Stimulated activated CD4-positive, alpha-beta T cell treated with anti-CD3 and anti-CD28 coated beads, Interleukin-15, amount 100 ng/mL, for 24 hours (primary cell): ENCODE measurements at regions not wholly inside any gene's neighbourhood (a gene's known extent, or its start where the extent isn't known, plus 50 kb on each side); places are given as distances from the start of the nearest gene placed in this dataset.

Experiments
- DNase-seq: peaks from one replicate; pipeline ENCODE4 v3.0.0-alpha.2; 2020

DNA sequence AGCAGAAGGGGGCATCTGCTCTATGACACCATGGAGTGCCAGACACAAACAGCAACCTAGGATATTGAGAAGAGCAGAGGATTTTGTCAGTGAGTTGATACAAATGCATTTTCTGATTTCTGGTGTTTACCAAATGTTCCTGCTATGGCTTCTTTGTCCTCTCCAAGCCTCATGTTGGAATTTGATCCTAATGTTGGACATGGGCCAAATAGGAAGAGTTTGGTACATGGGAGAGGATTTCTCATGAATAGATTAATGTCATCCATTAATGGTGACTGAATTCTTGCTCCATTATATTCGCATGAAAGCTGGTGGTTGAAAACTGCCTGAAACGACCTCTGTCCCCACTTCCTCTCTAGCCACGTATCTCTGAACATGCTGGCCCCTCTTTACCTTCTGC lies 1002.2 kb upstream of the FLRT2 start:
- DNase-seq, result no peak

DNA sequence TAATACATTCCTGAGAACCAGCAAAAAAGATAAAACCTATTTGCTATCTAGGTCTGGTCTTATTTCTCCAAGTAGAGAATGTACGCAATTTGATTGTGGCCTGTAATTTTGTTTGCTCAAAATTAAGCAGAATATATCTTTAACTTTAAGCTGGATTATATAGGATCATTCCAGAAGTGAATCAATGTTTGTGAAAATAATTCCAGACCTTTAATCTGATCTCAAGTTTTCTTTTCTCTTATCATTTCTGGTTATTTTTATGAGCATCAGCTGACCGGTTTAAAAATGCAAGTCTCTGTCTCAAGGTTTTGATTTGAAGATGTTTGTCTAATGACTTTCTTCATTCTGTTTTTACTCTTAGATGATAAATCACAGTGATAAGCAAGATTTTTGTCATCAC lies 997.9 kb upstream of the FLRT2 start:
- no peak for DNase-seq

DNA sequence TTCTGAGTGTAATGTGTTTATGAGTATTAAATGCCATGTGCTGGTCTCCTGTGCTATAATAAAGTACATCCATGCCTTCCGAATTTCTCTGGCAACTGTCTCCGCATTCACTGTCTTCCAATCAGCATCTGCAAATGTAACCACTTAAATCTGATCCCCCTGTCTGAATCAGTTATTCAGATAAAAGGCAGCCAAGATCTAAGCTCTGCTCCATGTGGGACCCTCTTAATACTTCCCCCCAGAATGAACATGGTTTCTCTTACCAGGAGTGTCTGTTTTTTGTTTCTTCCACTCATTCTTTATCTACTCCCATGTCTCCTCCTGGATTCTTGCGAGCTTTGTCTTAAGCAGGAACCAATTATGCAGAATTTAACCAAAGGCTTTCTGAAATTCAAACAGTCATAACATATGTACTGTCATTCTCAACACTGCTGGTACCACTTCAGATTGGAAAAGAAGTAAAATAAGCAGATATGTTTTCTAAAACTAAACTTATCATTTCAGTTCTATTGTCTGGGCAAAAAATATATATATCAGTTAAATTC lies 996.7 kb upstream of the FLRT2 start:
- no peak for DNase-seq

GRCh38 chr14:84533791-84534190 lies 996.2 kb upstream of the FLRT2 start:
- DNase-seq, result no peak

- DNase-seq, result no peak
Measured at GRCh38 chr14:84535484-84535883, 994.5 kb upstream of the FLRT2 start.

- no peak for DNase-seq
Measured at GRCh38 chr14:84535976-84536375, 994.0 kb upstream of the FLRT2 start.

GRCh38 chr14:84541018-84541417 lies 988.9 kb upstream of the FLRT2 start:
- no peak for DNase-seq

- DNase-seq, result no peak
Measured at GRCh38 chr14:84543859-84544258, 986.1 kb upstream of the FLRT2 start.

DNA sequence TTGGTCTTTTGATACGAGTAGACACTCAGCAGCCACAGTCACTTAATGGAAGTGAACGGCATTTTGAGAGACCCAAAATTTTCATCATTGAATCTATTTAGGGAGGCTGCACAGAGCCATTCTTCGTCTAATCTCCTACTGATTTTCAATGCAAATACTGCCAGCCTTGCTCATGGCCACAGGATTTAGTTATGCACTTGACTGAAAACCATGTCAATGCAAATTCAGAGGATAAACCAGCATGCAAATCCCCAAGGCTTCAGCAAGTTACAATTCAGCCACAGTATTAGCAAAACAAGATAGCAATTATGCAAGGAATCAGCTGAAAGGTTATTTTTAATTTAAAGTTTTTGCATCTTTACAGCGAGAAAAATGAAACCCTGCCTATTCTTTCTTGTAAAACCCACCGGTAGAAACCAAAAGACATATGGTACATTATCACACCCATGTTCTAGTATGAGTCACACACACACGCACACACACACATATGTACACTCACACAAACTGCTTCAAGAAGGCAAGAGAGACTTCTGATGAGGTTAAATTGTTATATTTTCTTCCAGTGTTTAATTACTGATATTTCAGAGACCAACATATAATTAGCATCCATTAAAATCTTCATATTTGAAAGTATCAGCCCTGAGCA lies 985.3 kb upstream of the FLRT2 start:
- no peak for DNase-seq

DNA sequence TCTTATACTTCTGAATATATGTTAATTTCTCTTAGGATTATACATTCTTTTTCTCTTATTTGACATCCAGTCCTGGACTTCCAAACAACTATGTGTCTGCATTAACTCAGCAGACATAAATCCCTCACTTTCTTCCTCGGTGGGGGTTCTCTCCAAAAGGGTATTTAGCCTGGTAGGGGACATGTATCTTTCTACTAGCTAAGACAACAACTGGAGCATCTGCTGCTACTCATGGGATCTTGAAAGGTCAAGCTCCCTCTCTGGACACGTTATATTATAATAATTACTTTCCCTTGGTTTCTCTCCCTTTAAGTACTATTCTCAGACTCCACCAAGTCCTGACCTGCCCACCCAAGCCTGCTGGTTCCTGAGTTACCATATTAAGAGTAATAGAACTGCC lies 983.7 kb upstream of the FLRT2 start:
- no peak for DNase-seq

- no peak for DNase-seq
Measured at GRCh38 chr14:84554136-84554535, 975.8 kb upstream of the FLRT2 start.

- no peak for DNase-seq
Measured at GRCh38 chr14:84555493-84555892, 974.5 kb upstream of the FLRT2 start.

DNA sequence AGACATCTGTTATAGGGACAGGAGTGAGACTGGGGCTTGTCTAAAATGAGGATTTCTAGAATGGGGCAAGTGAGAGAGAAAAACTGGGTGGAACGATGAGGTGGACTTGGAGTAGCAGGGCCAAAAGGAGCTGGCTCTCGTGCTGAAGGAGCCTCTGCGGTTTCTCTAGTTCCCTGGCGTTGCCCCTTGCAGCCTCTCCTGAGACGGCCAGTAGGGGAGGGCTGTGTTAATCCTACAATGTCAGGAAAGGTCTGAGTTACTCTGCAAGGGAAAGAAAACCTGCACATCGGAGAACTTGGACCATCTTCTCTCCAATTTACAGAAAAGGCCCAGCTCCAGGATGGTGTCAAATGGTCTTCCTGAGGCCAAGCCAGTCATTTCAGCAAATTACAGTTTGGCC lies 963.8 kb upstream of the FLRT2 start:
- DNase-seq, result no peak

- no peak for DNase-seq
Measured at GRCh38 chr14:84575681-84576080, 954.3 kb upstream of the FLRT2 start.

DNA sequence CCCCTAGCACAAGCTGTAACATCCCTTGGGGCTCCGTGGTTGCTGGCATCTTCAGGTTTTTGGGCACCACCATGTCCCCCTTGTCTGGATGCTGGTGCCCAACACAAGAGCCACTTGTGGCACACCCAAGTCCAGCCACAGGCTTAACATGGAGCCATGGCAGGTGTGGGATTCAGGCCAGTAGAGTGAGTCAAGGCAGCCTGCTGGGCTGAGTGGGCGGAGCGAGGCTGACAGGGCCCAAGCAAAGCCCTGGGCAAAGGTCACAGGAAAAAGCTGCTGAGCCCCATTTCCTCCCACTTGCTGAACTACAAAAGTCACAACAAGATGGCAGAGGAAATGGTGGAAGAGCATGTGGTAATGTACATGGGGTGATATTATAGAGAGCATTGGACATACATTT lies 950.7 kb upstream of the FLRT2 start:
- DNase-seq, result no peak

GRCh38 chr14:84581041-84581440 lies 948.9 kb upstream of the FLRT2 start:
- no peak for DNase-seq

GRCh38 chr14:84584511-84584910 lies 945.4 kb upstream of the FLRT2 start:
- DNase-seq, result no peak

GRCh38 chr14:84591827-84592445 lies 938.0 kb upstream of the FLRT2 start:
- no peak for DNase-seq

GRCh38 chr14:84592770-84593169 lies 937.2 kb upstream of the FLRT2 start:
- DNase-seq, result no peak

GRCh38 chr14:84610086-84610485 lies 919.9 kb upstream of the FLRT2 start:
- DNase-seq, result no peak

GRCh38 chr14:84622357-84622756 lies 907.6 kb upstream of the FLRT2 start:
- no peak for DNase-seq

DNA sequence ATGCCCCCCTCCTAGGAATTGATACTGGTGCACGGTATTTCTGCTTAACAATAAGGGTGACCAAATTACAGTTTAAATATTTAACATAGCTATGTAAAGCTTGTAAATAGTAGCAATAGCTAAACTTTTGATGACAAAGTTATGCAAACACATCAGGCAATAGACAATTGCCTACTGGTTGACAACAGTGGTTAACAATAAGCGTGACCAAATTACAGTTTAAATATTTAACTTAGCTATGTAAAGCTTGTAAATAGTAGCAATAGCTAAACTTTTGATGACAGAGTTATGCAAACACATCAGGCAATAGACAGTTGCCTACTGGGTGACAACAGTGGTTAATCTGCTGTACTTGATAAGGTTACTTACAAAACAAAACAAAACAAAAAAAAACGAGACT lies 886.5 kb upstream of the FLRT2 start:
- no peak for DNase-seq

GRCh38 chr14:84646786-84647500 lies 883.0 kb upstream of the FLRT2 start:
- no peak for DNase-seq

GRCh38 chr14:84655014-84655413 lies 874.9 kb upstream of the FLRT2 start:
- DNase-seq, result no peak
